RWPE1 (cell line): ENCODE measurements at regions not wholly inside any gene's neighbourhood (a gene's known extent, or its start where the extent isn't known, plus 50 kb on each side); places are given as distances from the start of the nearest gene placed in this dataset.

Experiments
- CTCF ChIA-PET: fragments of 350-600 bp; sonication (Branson Sonifier 250); formaldehyde crosslinking; extraction: SDS; loops from one replicate; lab custom pipeline; 2021; lab: Yijun Ruan, JAX
- POLR2A ChIA-PET: fragments of 400-600 bp; formaldehyde crosslinking; extraction: SDS; loops from one replicate; lab custom pipeline; 2020; ENCODE audit warnings: antibody characterized with exemption; ENCODE audit not compliant: low non-redundant PET; lab: Yijun Ruan, JAX
- DNase-seq: peaks from one replicate; pipeline ENCODE4 v3.0.0; 2012; ENCODE audit warnings: low spot score
- H3K27ac ChIP-seq: fragments of 450-650 bp; 2 replicates; pipeline ENCODE4 v1.5.1; 2017
- CTCF ChIP-seq: fragments of 450-650 bp; conservative IDR thresholded peaks from 2 replicates; pipeline ENCODE4 v1.5.1; 2017; ENCODE audit warnings: low read depth, mild to moderate bottlenecking

- no peak for TF ChIP-seq CTCF
- no peak overlapping the region for H3K27ac ChIP-seq
- no peak for DNase-seq
- POLR2A ChIA-PET = no interaction called here
- CTCF ChIA-PET = no interaction called here
Measured at GRCh38 chr11:110762590-110762989, 50.4 kb upstream of the ARHGAP20 start.
